Hepatic stellate cell (primary cell): ENCODE measurements at regions not wholly inside any gene's neighbourhood (a gene's known extent, or its start where the extent isn't known, plus 50 kb on each side); places are given as distances from the start of the nearest gene placed in this dataset.
A peak's percentile ranks its signal among the peaks of the same experiment; 100 is the strongest.
"Not testable (repeated sequence)": the region's sequence is repeated elsewhere in the genome, so short reads cannot be mapped to it uniquely, and the experiment has no call there.

Experiments used
- DNase-seq: peaks from one replicate; pipeline ENCODE4 v3.0.0; 2011; ENCODE audit warnings: low spot score

- no peak for DNase-seq
Observed at GRCh38 chr11:101741479-101742175, 157.8 kb upstream of the TRPC6 start.

DNA sequence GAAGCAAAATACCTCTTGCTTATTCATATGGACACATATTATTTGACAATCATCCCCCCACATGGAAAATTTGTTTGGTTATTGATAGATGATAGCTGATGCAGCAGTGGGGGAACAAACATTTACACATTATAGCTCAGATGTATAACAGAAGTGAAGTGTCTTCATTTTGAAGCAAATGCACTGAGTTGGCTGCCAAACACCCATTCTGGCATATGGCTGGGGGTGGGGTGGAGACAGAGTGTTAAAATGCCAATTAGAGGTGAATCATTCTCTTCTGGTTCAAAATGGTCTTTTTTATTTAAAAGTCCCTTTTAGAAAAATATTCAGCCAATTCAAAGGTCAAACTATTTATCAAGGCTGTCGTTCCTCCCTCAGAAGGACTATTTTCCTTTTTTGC is 157.3 kb upstream of the TRPC6 start:
- no peak for DNase-seq

GRCh38 chr11:101738452-101738851 is 154.6 kb upstream of the TRPC6 start:
- DNase-seq, result no peak

DNA sequence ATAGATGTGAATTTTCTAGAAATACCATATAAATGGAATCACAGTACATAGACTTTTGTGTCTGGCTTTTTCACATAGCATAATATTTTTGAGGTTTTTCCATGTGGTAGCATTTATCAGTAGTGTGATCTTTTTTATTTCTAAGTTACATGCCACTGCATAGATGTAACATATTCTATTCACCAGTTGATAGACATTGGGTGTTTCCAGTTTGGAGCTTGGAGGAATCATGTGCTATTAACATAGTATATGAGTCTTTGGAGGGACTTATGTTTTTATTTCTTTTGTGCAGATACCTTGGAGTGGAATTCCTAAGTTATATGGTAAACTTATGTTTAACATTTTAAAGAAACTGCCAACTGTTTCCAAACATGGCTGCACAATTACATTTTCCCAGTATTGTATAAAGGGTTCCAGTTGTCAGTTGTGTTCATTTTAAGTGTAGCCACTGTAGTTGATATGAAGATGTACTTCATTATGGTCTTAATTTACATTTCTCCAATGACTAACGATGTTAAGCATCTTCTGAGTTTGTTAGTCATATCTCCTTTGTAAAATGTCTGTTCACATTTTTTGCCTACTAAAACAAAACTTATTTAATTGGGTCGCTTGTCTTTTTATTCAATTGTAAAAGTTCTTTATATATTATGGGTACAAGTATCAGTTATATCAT is 145.7 kb upstream of the TRPC6 start:
- DNase-seq, result no peak

DNA sequence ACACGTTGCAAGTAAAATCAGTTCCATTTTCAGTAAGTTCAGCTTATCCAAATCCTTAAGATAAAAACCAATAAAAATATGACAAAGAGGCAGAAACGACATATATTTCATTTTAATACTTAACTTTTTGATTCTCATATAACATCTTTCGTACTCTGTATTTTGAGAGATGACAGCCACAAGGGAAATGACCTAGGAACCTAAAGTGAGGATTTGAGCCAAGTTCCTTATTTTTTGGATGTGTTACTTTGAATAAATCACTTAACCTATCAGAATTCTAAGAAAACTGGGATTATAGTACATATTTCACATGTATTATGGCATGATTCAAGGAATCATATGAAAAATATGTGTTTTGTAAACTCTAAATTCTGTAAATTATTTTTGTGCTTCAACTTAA is 143.6 kb upstream of the TRPC6 start:
- no peak for DNase-seq

GRCh38 chr11:101726988-101727387 is 143.2 kb upstream of the TRPC6 start:
- DNase-seq, result no peak

DNA sequence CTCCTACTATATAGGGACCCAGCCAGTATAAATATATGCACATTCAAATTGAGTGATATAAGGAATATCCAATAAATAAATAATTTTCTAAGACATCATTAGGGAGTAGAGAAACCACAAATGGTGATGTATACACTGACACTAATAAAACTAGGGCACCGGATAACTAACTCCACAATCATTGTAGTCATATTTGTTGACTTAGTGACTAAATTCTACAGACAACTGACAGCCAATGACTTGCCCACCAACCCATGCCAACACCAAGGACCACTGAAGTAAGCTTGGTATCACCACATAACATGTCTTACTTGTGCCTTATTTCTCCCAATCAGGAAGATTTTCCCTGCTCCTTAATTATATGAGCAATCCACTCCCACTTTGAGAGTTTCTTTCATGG is 139.6 kb upstream of the TRPC6 start:
- no peak for DNase-seq

GRCh38 chr11:101721270-101721669 is 137.5 kb upstream of the TRPC6 start:
- DNase-seq, result no peak

DNA sequence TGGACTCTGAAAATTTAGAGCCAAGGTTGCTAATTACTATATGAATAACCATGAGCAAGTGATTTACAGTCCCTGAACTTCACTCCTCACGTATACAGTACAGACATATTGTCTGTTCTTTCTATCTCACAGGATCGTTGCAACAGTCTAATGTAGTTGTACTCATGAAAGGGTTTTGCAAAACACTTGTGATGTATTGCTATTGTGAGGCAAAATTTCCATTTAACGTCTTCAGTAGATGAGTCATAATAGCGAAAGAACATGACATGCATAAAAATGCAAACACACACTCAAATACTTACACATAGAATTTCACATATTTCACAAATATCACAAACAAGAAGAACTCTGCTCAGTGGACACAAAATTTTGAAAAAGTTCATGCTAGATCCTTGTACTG is 134.6 kb upstream of the TRPC6 start:
- no peak for DNase-seq

GRCh38 chr11:101717619-101718018 is 133.8 kb upstream of the TRPC6 start:
- no peak for DNase-seq

- DNase-seq, result no peak
Observed at GRCh38 chr11:101715281-101715680, 131.5 kb upstream of the TRPC6 start.

GRCh38 chr11:101707477-101707876 is 123.7 kb upstream of the TRPC6 start:
- no peak for DNase-seq

GRCh38 chr11:101706541-101706940 is 122.7 kb upstream of the TRPC6 start:
- peak; percentile 9 for DNase-seq

DNA sequence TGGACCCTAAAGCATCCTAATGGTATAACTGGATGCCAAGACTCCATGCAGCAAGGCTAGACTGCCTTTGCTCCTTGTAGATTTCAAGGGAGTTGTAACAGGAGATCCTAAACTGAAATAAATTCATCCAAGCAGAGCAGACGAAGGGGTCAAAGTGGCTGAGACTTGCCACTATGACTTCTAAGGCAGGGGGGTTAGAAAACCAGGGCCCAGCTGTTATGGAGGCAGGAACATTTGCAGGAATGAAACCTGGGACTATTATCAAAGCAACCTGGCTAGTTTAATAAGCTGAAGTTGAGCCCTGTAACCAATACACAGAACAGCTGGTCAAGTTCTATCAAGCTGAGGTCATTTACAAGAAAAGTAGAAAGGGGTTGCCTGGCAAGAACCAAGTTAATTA is 122.2 kb upstream of the TRPC6 start:
- no peak for DNase-seq

DNA sequence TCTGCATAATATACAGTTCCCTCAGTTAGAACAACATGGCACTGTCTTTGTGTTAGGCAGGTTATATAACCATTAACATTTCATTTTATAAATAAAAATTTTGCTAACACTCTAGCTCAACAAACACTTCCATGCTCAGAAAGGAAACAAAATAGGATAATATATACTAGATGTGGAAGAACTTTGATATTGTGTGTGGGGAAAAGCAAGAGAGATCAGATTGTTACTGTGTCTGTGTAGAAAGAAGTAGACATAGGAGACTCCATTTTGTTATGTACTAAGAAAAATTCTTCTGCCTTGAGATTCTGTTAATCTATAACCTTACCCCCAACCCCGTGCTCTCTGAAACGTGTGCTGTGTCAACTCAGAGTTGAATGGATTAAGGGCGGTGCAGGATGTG is 111.1 kb upstream of the TRPC6 start:
- not testable (repeated sequence) for DNase-seq

- DNase-seq, result no peak
Observed at GRCh38 chr11:101692980-101693379, 109.2 kb upstream of the TRPC6 start.

DNA sequence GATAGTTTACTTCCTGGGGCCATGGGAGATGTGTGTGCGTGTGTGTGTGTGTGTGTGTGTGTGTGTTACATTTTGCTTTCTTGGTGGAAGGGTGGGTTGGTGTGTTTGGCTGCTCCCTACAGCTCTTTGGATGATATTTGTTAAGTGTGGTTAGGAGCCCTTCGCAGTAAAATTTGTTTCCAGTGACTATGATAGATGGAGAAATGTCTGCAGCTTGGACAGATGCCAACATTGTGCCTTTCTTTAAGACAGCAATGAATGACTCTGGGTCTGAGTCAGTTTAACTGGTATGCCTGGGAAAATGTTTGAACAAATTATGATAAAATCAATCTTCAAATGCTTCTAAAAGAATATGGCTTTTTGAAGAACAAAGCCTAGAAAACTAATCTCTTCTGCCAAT is 102.7 kb upstream of the TRPC6 start:
- DNase-seq, result peak; percentile 26

- DNase-seq, result no peak
Observed at GRCh38 chr11:101668236-101668635, 84.4 kb upstream of the TRPC6 start.

- no peak for DNase-seq
Observed at GRCh38 chr11:101666916-101667315, 83.1 kb upstream of the TRPC6 start.

DNA sequence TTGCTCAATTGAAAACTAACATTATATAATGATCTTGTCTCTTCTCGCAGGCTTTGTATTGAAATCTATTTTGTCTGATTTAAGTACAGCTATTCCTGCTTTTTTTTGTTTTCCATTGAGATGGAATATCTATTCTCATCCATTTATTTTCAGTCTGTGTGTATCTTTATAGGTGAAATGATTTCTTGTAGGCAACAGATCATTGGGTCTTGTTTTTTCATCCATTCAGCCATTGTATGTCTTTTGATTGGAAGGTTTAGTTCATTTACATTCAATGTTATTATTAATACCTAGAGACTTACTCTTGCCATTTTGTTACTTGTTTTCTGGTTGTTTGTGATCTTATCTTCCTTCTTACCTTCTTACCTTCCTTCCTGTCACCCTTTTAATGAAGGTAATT is 77.8 kb upstream of the TRPC6 start:
- DNase-seq, result no peak
